Ishikawa (cell line): ENCODE measurements at regions not wholly inside any gene's neighbourhood (a gene's known extent, or its start where the extent isn't known, plus 50 kb on each side); places are given as distances from the start of the nearest gene placed in this dataset.

Source experiments
- CEBPB ChIP-seq: IDR thresholded peaks from 2 replicates; pipeline ENCODE4 v1.6.1; 2012
- CREB1 ChIP-seq: IDR thresholded peaks from 2 replicates; pipeline ENCODE4 v1.6.1; 2012; ENCODE audit warnings: low read depth
- EGR1 ChIP-seq: IDR thresholded peaks from 2 replicates; pipeline ENCODE4 v1.6.1; 2012
- EP300 ChIP-seq: IDR thresholded peaks from 2 replicates; pipeline ENCODE4 v1.6.1; 2012; ENCODE audit warnings: borderline replicate concordance
- FOXM1 ChIP-seq: IDR thresholded peaks from 2 replicates; pipeline ENCODE4 v1.6.1; 2012; ENCODE audit warnings: low read depth, borderline replicate concordance
- NFIC ChIP-seq: IDR thresholded peaks from 2 replicates; pipeline ENCODE4 v1.6.1; 2012
- RAD21 ChIP-seq: IDR thresholded peaks from 2 replicates; pipeline ENCODE4 v1.6.1; 2012; ENCODE audit warnings: low read depth
- REST ChIP-seq: IDR thresholded peaks from 2 replicates; pipeline ENCODE4 v1.6.1; 2012; ENCODE audit warnings: low read depth, mild to moderate bottlenecking
- TAF1 ChIP-seq: IDR thresholded peaks from 2 replicates; pipeline ENCODE4 v1.6.1; 2012; ENCODE audit warnings: low read depth, mild to moderate bottlenecking
- TCF12 ChIP-seq: IDR thresholded peaks from 2 replicates; pipeline ENCODE4 v1.6.1; 2012; ENCODE audit warnings: low read depth
- TEAD4 ChIP-seq: IDR thresholded peaks from 2 replicates; pipeline ENCODE4 v1.6.1; 2012
- ZBTB7A ChIP-seq: IDR thresholded peaks from 2 replicates; pipeline ENCODE4 v1.6.1; 2012; ENCODE audit warnings: low read depth
- TF ChIP-seq, protein P1 (sequence below): IDR thresholded peaks from 2 replicates; pipeline ENCODE4 v1.6.1; 2012

GRCh38 chr12:47388712-47389111, 309.0 kb upstream of the AMIGO2 start:
- TF ChIP-seq TEAD4 (no peak), REST (no peak), EP300 (no peak), RAD21 (no peak), TCF12 (no peak), TAF1 (no peak), FOXM1 (no peak), CEBPB (no peak), CREB1 (no peak), EGR1 (no peak), NFIC (no peak), ZBTB7A (no peak)
- TF ChIP-seq, protein P1, sequence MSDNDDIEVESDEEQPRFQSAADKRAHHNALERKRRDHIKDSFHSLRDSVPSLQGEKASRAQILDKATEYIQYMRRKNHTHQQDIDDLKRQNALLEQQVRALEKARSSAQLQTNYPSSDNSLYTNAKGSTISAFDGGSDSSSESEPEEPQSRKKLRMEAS, result no peak
